ENCODE measurements at regions not wholly inside any gene's neighbourhood (a gene's known extent, or its start where the extent isn't known, plus 50 kb on each side); places are given as distances from the start of the nearest gene placed in this dataset.

GRCh38 chr13:37353911-37354310, 244.7 kb downstream of the POSTN start:
- TF ChIP-seq CTCF (IDR thresholded peaks at IDR 0.05) = no peak
- TF ChIP-seq EP300 (IDR thresholded peaks at IDR 0.05) = no peak
- TF ChIP-seq POLR2A (IDR thresholded peaks at IDR 0.05) = no peak
